ENCODE measurements at regions not wholly inside any gene's neighbourhood (a gene's known extent, or its start where the extent isn't known, plus 50 kb on each side); places are given as distances from the start of the nearest gene placed in this dataset.

- Histone ChIP-seq H3K27me3 (no peaks in the 10 kb centered on the region), H3K4me1 (replicated peaks in 1 of 2) (no peaks in the 10 kb centered on the region), H3K36me3 (replicated peaks in 1 of 2) (no peaks in the 10 kb centered on the region), H3K4me3 (no peak overlapping the region), H3K9me3 (replicated peaks in 1 of 3) (no peaks in the 10 kb centered on the region), H3K27ac (no peak overlapping the region)
- no peak for DNase-seq
- no peak for TF ChIP-seq CTCF (IDR thresholded peaks at IDR 0.05)
- WGBS, 4 donors: 82 to 93% (median 85%) methylated on average over 7 of the region's 7 CpGs
- intact Hi-C loops (cut with DNase I): no loop called here
Measured at GRCh38 chr2:11932048-11932512, 185.6 kb downstream of the LPIN1 start.

DNA sequence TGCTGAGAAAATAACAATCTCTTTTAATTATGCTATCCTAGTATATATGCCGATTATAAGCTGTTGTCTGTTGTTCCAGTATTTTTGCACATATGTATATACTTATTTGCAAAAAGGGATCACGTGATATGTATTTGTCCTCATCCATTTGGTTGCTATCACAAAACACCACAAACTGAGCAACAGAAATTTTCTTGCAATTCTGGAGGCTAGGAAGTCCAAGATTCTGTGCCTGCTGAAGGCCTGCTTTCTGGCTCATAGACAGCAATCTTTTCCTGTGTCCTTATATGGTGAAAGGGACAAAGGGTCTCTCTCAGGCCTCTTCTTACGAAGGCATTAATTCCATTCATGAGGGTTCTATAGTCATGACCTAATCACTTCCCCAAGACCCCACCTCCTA is 186.5 kb downstream of the LPIN1 start:
- DNase-seq: no peak
- 81 to 92% (median 87%) methylated on average over 3 of the region's 3 CpGs for WGBS, 4 donors
- no peaks in the 10 kb centered on the region for H3K36me3 ChIP-seq (replicated peaks in 1 of 2)
- no peak overlapping the region for H3K27ac ChIP-seq
- H3K4me3 ChIP-seq: no peak overlapping the region
- TF ChIP-seq CTCF (IDR thresholded peaks at IDR 0.05) (no peak), POLR2A (IDR thresholded peaks at IDR 0.05) (no peak)
- no peaks in the 10 kb centered on the region for H3K9me3 ChIP-seq (replicated peaks in 1 of 3)
- intact Hi-C loops (cut with DNase I): no loop called here
- no peaks in the 10 kb centered on the region for H3K27me3 ChIP-seq
- H3K4me1 ChIP-seq (replicated peaks in 1 of 2): no peaks in the 10 kb centered on the region

- Histone ChIP-seq H3K27me3 (no peaks in the 10 kb centered on the region), H3K36me3 (replicated peaks in 1 of 2) (no peaks in the 10 kb centered on the region), H3K9me3 (replicated peaks in 1 of 3) (no peaks in the 10 kb centered on the region), H3K4me3 (no peak overlapping the region), H3K4me1 (replicated peaks in 1 of 2) (no peaks in the 10 kb centered on the region), H3K27ac (no peak overlapping the region)
- no peak for DNase-seq
- intact Hi-C loops (cut with DNase I): no loop called here
- 77 to 87% (median 81%) methylated on average over 3 of the region's 3 CpGs for WGBS, 4 donors
- TF ChIP-seq POLR2A (IDR thresholded peaks at IDR 0.05) (no peak), CTCF (IDR thresholded peaks at IDR 0.05) (no peak)
Measured at GRCh38 chr2:11933854-11934253, 187.4 kb downstream of the LPIN1 start.

GRCh38 chr2:11936761-11937160 is 190.3 kb downstream of the LPIN1 start:
- TF ChIP-seq CTCF (IDR thresholded peaks at IDR 0.05) (no peak), POLR2A (IDR thresholded peaks at IDR 0.05) (no peak)
- WGBS, 4 donors: 57 to 92% (median 86%) methylated on average over 4 to 9 of the region's 9 CpGs
- Histone ChIP-seq H3K27me3 (no peaks in the 10 kb centered on the region), H3K4me1 (replicated peaks in 1 of 2) (no peaks in the 10 kb centered on the region), H3K9me3 (replicated peaks in 1 of 3) (no peaks in the 10 kb centered on the region), H3K4me3 (no peak overlapping the region), H3K27ac (no peak overlapping the region), H3K36me3 (replicated peaks in 1 of 2) (no peaks in the 10 kb centered on the region)
- intact Hi-C loops (cut with DNase I): no loop called here
- DNase-seq: no peak
